ENCODE measurements at regions not wholly inside any gene's neighbourhood (a gene's known extent, or its start where the extent isn't known, plus 50 kb on each side); places are given as distances from the start of the nearest gene placed in this dataset.

GRCh38 chr2:100757621-100758394 lies 62.1 kb upstream of the NPAS2 start:
- Histone ChIP-seq H3K9me3 (no peaks in the 10 kb centered on the region; the same call in 1 of the 2 replicates), H3K27me3 (ENCODE audit: low read depth) (no peaks in the 10 kb centered on the region; the same call in 1 of the 2 replicates), H3K4me1 (no peaks in the 10 kb centered on the region), H3K36me3 (replicated peaks) (no peaks in the 10 kb centered on the region), H3K4me3 (no peak overlapping the region)
- in situ Hi-C loops (cut with MboI; ENCODE audit: low sequenced_read_pairs): no loop called here
- no peak for DNase-seq (ENCODE audit: low spot score in 2 of 2)

DNA sequence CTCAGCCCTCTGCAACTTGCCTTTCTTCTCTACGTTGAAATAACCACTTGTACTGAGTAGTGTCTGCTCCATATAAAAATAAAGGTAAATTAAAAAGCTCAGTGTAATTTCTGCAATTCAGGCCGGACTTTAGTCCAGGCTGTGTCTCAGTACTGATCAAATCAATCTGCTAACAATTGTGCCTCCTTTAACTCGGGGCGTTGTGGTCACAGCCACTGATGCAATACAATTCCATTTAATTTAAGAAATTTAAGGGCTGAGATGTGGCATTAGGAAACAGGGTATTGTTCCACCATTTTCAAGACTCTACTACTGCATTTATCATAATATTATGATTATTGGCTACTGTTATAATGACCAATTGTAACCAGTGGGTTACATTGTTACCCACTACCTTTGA lies 60.0 kb upstream of the NPAS2 start:
- Histone ChIP-seq H3K4me1 (no peaks in the 10 kb centered on the region), H3K9me3 (no peaks in the 10 kb centered on the region; the same call in 1 of the 2 replicates), H3K27me3 (ENCODE audit: low read depth) (no peaks in the 10 kb centered on the region; the same call in 1 of the 2 replicates), H3K4me3 (no peak overlapping the region), H3K36me3 (replicated peaks) (no peaks in the 10 kb centered on the region)
- no peak for DNase-seq (ENCODE audit: low spot score in 2 of 2)
- in situ Hi-C loops (cut with MboI; ENCODE audit: low sequenced_read_pairs): no loop called here

- Histone ChIP-seq H3K9me3 (no peaks in the 10 kb centered on the region; the same call in 1 of the 2 replicates), H3K36me3 (replicated peaks) (no peaks in the 10 kb centered on the region), H3K4me1 (no peaks in the 10 kb centered on the region), H3K27me3 (ENCODE audit: low read depth) (no peaks in the 10 kb centered on the region; the same call in 1 of the 2 replicates), H3K4me3 (no peak overlapping the region)
- no peak for DNase-seq (ENCODE audit: low spot score in 2 of 2)
- in situ Hi-C loops (cut with MboI; ENCODE audit: low sequenced_read_pairs): no loop called here
These were observed 58.6 kb upstream of the NPAS2 start for GRCh38 chr2:100761365-100761764.

DNA sequence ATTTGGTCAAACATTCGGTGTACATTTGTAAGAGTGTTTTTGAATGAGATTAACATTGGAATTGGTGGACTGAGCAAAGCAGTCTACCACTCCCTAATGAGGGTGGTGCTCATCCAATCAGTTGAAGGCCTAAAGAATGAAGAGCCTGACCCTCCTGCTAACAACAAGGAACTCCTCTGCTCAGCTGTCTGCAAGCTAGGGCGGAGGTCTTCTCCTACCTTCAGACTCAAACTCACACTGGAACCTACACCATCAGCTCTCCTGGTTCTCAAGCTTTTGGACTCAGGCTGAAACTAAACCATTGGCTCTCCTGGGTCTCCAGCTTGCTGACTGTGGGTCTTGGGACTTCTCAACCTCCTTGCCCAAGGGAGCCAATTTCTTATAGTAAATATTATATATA lies 55.5 kb upstream of the NPAS2 start:
- no peaks in the 10 kb centered on the region for H3K27me3 ChIP-seq (ENCODE audit: low read depth)
- H3K4me1 ChIP-seq: no peaks in the 10 kb centered on the region
- in situ Hi-C loops (cut with MboI; ENCODE audit: low sequenced_read_pairs): no loop called here
- no peak overlapping the region for H3K4me3 ChIP-seq
- no peak for DNase-seq (ENCODE audit: low spot score in 2 of 2)
- no peaks in the 10 kb centered on the region for H3K9me3 ChIP-seq
- no peaks in the 10 kb centered on the region for H3K36me3 ChIP-seq (replicated peaks)

DNA sequence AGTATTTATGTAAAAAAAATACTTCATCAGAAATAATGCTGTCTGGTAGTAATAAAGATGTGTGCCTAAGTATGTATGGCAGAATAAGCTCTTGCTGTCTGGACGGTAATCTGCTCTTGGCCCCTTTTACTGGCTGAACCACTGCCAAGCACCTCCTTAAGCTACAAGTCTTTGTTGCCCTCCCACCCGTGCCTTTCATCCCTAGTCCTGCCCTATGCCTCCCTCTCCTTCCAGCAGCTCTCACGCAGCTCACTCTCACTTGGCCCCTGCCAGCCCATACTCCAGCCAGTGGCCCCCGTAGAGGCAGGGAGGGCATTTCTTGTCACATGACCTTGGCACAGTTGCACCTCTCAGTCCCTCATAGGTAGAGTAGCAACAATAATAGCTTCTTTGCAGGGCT lies 54.5 kb upstream of the NPAS2 start:
- no peaks in the 10 kb centered on the region for H3K36me3 ChIP-seq (replicated peaks)
- no peaks in the 10 kb centered on the region for H3K9me3 ChIP-seq
- in situ Hi-C loops (cut with MboI; ENCODE audit: low sequenced_read_pairs): no loop called here
- no peak for DNase-seq (ENCODE audit: low spot score in 2 of 2)
- no peaks in the 10 kb centered on the region for H3K27me3 ChIP-seq (ENCODE audit: low read depth)
- no peak overlapping the region for H3K4me3 ChIP-seq
- H3K4me1 ChIP-seq: no peaks in the 10 kb centered on the region

GRCh38 chr2:100766256-100766655 lies 53.7 kb upstream of the NPAS2 start:
- no peak for DNase-seq (ENCODE audit: low spot score in 2 of 2)
- in situ Hi-C loops (cut with MboI; ENCODE audit: low sequenced_read_pairs): no loop called here
- no peaks in the 10 kb centered on the region for H3K9me3 ChIP-seq
- H3K4me1 ChIP-seq: 0 out of 2 replicates have a peak, but pooled peaks cover under 1% of the 10 kb centered on the region
- H3K36me3 ChIP-seq (replicated peaks): no peaks in the 10 kb centered on the region
- H3K27me3 ChIP-seq (ENCODE audit: low read depth): no peaks in the 10 kb centered on the region
- H3K4me3 ChIP-seq: no peak overlapping the region

DNA sequence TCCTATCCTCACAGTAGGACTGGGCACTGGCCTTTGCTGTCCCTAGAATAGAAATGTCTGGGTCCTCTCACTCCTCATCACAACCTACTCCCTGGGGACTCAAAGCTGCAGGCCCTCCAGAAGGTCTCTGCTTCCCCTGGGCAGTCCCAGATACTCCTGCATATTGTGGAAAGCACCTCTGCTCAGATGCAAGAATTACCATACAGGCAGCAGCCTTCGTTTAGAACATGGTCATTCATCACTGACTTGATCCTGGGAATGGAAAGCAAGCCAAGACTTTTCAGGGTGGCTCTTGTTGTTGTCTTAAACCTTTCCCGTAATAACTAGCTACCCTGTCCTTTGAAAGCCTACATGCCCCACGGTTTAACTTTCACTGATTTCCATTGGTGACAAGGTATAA lies 53.1 kb upstream of the NPAS2 start:
- H3K9me3 ChIP-seq: no peaks in the 10 kb centered on the region
- H3K36me3 ChIP-seq (replicated peaks): no peaks in the 10 kb centered on the region
- DNase-seq (ENCODE audit: low spot score in 2 of 2): no peak
- no peaks in the 10 kb centered on the region for H3K27me3 ChIP-seq (ENCODE audit: low read depth)
- no peak overlapping the region for H3K4me3 ChIP-seq
- in situ Hi-C loops (cut with MboI; ENCODE audit: low sequenced_read_pairs): no loop called here
- H3K4me1 ChIP-seq: peaks cover 3% of the 10 kb centered on the region; the same call in 1 of the 2 replicates

DNA sequence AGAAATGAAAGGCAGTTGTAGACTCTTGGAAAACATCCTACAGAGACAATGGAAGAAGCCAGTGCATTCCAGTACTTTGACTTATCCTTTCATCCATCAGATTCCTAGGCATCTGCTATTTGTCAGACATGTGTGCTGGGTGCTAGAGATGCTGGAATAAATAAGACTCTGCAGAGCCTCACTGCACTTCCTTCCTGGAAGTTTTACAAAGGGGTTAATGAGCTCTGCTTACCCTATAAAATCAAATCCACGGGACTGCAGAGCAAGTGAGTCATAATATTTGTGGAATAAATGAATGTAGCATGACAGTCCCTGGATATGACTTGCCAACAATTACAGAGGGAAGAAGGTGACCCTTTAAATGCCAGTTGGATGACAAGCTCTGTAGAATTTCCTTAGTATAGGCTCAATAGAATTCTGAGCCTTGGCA lies 52.7 kb upstream of the NPAS2 start:
- no peak overlapping the region for H3K4me3 ChIP-seq
- H3K9me3 ChIP-seq: no peaks in the 10 kb centered on the region
- H3K36me3 ChIP-seq (replicated peaks): no peaks in the 10 kb centered on the region
- peaks cover 7% of the 10 kb centered on the region; the same call in 1 of the 2 replicates for H3K4me1 ChIP-seq
- in situ Hi-C loops (cut with MboI; ENCODE audit: low sequenced_read_pairs): no loop called here
- no peak for DNase-seq (ENCODE audit: low spot score in 2 of 2)
- no peaks in the 10 kb centered on the region for H3K27me3 ChIP-seq (ENCODE audit: low read depth)

DNA sequence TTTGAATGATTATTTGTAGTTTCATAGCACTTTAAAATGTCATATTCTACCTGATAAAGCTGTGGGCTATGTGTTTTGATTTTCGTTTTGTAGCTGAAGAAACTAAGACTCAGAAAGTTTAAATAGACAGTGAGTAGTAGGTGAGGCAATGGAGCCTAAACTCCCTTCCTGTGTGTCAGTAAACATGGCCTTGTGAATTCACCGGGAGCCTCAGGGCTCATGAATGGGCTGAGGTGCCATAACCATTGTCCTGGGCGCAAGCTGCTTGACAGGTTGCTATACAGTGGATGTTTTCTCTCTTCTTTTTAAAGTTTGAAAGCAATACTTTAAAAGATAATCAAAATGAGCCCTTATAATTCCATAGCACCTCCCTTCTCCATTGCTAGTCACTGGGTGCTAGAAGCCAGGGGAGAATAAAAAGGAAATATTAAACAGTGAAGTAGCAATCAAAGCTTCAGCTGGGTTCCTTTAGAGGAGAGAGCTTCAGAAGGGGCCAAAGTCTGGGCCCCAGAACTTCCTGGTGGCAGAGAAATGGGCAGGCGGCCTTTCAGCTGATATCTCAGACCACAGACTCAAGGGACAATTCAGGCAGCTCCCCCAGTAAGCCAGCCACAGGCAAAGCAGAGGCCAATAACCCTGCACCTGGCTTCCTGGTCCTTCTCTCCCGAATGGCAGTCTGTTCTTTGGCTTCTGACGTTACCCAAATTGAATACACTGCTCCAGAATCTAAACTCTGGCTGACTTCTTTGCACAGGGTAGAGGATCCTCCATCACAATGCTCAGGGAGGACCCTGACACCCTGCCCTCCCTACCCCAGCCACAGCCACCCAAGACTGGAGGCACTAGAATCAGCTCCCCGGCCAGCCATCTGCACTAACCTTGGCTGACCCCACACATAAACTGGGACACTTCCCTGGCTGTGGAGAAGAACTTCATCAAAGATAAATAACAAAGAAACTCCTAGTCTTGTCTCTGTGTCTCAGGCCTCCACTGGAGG lies 51.8 kb upstream of the NPAS2 start:
- DNase-seq (ENCODE audit: low spot score in 2 of 2): no peak
- Histone ChIP-seq H3K27me3 (ENCODE audit: low read depth) (no peaks in the 10 kb centered on the region), H3K4me3 (no peak overlapping the region), H3K9me3 (no peaks in the 10 kb centered on the region), H3K36me3 (replicated peaks) (no peaks in the 10 kb centered on the region), H3K4me1 (peaks cover 7% of the 10 kb centered on the region; the same call in 1 of the 2 replicates)
- in situ Hi-C loops (cut with MboI; ENCODE audit: low sequenced_read_pairs): no loop called here

All from HAP-1 (cell line).